ENCODE measurements at regions not wholly inside any gene's neighbourhood (a gene's known extent, or its start where the extent isn't known, plus 50 kb on each side); places are given as distances from the start of the nearest gene placed in this dataset.
"Not testable (repeated sequence)": the region's sequence is repeated elsewhere in the genome, so short reads cannot be mapped to it uniquely, and the experiment has no call there.

DNA sequence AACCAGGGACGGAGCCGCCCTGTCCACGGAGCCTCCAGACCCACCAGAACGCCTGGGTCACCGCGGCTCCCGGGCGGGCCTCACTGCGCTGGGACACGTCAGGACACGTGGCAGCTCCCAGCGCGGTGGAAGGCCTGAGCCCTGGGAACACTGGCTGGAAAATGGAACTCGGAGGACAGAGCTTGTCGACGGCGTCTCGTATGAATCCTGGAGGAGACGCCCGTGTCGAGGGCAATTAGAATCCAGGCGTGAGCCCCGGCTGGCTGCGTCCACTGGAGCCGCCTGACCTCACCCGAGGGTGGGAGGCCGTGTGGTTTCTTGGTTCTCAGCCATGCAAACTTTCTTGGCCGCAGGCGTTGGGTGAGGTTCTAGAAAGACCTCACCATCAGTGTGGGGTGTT, 173.9 kb downstream of the LAT start:
- TF ChIP-seq JUND (IDR thresholded peaks at IDR 0.05; ENCODE audit: low read depth), result no peak
- in situ Hi-C loops (cut with HindIII; ENCODE audit: low pct_unique_long_range_greater_than_20kb, low sequenced_read_pairs), result no loop called here
- no peak for DNase-seq (ENCODE audit: low read depth in 1 of 2, low spot score in 1 of 2)

DNA sequence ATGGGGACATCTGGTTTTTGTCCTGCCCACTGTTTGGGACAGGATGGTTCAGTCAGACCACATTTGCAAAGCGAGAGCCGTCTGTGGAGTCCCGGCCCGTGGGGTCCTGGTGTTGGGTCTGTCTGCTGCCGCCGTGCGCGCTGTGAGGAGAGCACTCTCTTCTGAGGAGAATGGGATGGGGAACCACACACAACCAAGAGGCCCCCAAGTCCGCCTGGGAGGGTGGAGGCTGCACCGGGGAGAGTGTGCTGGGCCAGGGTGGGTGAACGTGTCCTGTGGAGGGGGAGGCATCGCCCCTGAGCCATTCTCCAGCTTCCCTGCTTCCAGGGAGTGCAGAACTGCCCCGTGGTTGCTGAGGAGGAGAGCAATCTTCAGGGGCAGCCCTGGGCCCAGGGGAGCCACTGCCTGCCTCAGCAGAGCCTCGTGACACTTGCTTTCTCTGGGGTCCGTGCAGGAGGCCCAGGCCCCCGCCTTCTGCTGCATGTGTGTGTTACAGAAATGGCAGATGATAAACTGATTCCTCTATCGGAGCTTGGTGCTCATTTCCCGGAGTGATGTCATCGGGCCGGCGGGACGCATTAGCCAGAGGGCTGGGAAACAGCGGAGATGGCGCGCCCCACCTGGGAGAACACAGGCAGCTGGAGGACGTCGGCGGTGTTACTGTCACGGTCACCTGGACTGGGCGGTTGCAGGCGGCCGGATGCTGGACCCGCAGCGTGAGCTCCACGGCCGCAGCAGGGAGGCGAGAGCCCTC, 173.4 kb downstream of the LAT start:
- DNase-seq (ENCODE audit: low read depth in 1 of 2, low spot score in 1 of 2); in situ Hi-C loops (cut with HindIII; ENCODE audit: low pct_unique_long_range_greater_than_20kb, low sequenced_read_pairs): not testable (repeated sequence)

DNA sequence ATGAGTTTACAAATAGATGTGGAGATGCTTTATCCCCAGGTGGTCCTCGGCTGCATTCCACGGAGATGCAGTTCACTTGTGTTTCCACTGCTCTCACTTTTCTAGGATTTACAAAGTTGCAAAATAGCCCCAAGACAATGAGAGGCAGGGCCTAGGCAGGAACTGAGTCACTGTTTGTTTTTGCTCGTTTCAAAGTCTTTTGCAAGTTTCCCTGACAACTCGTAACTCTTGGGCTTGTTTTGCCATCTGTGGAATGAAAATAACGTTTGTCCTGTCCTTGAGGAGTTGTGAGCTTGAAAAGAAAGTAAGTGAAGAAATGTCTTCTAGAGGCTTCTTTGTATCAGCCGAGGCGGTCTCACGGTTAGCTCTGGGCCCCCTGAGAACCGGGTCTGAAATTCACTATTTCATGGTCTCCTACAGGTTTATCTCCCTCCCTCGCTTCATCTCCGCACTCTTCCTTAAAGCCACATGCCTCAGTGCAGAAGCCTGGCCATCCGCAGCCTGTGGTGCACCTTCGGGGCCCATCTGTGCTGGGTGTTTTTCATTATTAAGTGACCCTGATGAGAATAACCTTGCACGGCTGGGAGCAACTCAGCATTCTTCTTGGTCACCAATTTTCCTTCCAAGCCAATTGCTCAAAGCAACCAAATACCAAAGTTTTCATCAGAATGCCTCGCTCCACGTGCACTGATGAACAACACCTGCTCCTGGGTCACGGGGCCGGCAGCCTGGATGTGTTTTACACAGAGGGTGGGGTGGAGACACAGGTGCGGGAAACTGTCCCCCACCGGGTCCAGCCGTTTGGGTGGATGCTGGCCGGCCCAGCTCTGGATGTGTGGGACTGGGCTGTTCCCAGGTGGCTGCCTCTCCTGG, 172.4 kb downstream of the LAT start:
- DNase-seq (ENCODE audit: low read depth in 1 of 2, low spot score in 1 of 2); in situ Hi-C loops (cut with HindIII; ENCODE audit: low pct_unique_long_range_greater_than_20kb, low sequenced_read_pairs): not testable (repeated sequence)

DNA sequence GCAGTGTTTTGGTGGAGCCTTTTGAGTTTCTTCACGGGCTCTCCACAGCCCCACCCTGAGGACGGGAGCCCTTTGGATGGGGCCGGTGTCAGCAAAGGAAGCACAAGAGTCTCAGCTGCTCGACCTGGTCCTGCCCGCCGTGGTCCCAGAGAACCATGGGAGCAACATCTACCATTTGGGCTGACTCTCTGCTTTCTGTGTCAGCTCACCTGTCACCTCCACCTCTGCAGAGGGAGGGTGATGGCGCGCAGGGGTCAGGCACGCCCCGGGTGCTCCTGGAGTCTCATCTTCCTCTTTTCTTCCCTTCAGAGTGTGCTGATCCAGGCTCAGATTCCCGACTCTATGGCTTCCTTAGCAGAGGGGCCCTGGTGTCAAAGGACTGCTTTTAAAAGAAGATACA, 171.7 kb downstream of the LAT start:
- no peak for TF ChIP-seq JUND (IDR thresholded peaks at IDR 0.05; ENCODE audit: low read depth)
- no peak for DNase-seq (ENCODE audit: low read depth in 1 of 2, low spot score in 1 of 2)
- in situ Hi-C loops (cut with HindIII; ENCODE audit: low pct_unique_long_range_greater_than_20kb, low sequenced_read_pairs), result no loop called here

DNA sequence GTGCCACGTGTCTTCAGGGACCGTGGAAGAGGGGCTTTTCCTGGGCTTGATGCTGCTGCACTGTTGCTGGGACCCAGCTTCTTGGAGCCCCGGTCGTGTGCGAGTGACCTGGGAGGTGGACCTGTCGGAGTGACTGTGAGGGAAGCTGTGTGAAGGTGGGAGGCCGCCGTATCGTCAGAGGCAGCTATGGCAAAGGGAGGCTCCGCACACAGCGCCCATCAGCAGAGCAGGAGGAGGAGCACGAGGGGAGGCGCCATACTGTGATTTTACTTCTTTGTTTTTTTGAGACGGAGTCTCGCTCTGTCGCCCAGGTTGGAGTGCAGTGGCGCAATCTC, 171.0 kb downstream of the LAT start:
- in situ Hi-C loops (cut with HindIII; ENCODE audit: low pct_unique_long_range_greater_than_20kb, low sequenced_read_pairs); DNase-seq (ENCODE audit: low read depth in 1 of 2, low spot score in 1 of 2): not testable (repeated sequence)

DNA sequence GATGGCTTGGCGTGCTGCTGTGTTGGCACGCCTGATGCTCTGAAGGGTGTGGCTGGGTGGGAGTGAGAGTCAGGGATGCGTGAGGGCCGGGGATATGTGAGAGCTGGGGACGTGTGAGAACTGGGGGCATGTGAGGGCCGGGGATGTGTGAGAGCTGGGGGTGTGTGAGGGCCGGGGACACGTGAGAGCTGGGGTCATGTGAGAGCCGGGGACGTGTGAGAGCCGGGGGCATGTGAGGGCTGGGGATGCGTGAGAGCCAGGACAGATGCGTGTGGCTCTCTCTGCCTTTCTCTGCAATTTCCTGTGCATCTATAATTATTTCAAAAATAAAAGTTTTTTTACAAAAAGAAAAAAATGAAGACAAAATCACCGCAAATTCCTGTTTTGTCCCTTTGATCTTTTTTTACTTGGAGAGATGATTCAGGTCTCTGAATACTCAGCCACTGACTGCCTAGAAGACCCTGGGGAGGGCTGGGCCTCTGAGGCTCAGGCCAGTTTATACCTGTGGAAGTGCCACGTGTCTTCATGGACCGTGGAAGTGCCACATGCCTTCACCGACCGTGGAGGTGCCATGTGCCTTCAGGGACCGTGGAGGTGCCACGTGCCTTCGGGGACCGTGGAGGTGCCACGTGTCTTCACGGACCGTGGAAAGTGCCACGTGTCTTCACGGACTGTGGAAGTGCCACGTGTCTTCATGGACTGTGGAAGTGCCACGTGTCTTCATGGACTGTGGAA, 170.4 kb downstream of the LAT start:
- in situ Hi-C loops (cut with HindIII; ENCODE audit: low pct_unique_long_range_greater_than_20kb, low sequenced_read_pairs); DNase-seq (ENCODE audit: low read depth in 1 of 2, low spot score in 1 of 2): not testable (repeated sequence)

DNA sequence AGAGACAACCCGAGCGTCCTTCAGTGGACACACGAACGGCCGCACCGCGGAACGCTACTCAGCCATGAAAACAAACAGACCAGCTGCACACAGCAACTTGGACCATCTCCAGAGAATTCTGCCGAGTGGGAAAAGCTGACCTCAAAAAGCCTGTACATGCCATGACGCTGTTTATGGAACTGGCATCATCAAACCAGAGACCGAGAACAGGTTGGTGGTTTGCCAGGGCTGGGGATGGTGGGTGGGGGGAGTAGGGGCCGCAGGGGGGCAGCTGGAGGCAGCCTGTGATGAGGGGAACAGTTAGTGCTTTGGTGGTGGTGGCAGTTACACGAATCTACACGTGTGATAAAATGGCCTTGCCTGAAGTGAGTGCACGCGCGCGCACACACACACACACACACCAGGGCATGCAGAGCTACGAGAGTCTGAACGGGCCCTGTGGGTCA, 169.8 kb downstream of the LAT start:
- in situ Hi-C loops (cut with HindIII; ENCODE audit: low pct_unique_long_range_greater_than_20kb, low sequenced_read_pairs), result no loop called here
- no peak for TF ChIP-seq JUND (IDR thresholded peaks at IDR 0.05; ENCODE audit: low read depth)
- DNase-seq (ENCODE audit: low read depth in 1 of 2, low spot score in 1 of 2), result no peak

DNA sequence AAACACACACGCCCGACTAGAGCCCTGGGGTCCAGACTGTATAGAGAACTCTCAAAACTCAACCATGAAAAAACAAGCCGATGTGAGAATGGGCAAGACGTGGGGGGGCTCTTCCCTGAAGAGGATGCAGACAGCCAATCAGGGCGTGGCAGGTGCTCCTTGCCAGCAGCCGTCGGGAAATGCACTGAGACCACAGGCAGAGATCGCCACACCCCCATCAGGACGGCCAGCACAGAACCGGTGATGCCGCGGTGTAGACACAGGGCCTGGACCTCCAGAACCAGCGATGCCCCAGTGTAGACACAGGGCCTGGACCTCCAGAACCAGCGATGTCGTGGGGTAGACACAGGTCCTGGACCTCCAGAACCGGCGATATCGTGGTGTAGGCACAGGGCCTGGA, 169.2 kb downstream of the LAT start:
- in situ Hi-C loops (cut with HindIII; ENCODE audit: low pct_unique_long_range_greater_than_20kb, low sequenced_read_pairs), result no loop called here
- TF ChIP-seq JUND (IDR thresholded peaks at IDR 0.05; ENCODE audit: low read depth), result no peak
- DNase-seq (ENCODE audit: low read depth in 1 of 2, low spot score in 1 of 2), result no peak

DNA sequence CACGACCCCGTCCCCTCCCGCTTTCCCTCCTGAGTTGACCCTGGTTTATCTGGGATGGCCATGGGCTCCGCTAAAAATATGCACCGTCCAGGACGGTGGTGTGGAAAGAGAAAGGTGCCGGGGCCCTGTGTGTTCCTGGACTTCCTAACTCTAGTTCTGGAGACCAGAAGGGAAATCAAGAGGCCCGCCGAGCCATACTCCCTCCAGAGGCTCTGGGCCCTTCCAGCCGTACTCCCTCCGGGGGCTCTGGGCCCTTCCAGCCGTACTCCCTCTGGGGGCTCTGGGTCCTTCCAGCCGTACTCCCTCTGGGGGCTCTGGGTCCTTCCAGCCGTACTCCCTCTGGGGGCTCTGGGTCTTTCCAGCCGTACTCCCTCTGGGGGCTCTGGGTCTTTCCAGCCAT, 168.5 kb downstream of the LAT start:
- DNase-seq (ENCODE audit: low read depth in 1 of 2, low spot score in 1 of 2); in situ Hi-C loops (cut with HindIII; ENCODE audit: low pct_unique_long_range_greater_than_20kb, low sequenced_read_pairs): not testable (repeated sequence)

DNA sequence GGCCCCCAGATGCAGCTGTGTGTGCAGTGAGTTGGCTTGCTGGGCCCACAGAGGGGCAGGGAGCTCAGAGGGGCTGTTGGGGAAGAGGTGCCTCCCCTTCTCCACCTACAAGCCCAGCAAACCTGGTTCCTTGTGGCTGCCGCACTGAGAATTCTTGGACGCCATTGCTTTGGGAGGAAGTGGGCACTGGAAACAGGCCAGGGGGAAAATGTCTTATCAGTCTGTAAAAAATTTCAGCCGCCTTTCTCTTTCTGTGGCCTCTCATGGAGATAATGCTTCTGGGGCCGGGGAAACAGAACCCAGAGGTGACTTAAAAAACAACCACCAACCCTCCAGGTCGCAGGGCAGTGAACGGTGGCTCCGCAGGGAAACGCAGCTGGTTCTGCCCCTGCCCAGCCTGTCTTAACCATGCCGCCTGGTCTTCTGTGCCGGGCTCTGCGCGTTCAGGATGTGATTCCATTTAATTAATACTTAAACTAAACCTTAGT, 167.7 kb downstream of the LAT start:
- in situ Hi-C loops (cut with HindIII; ENCODE audit: low pct_unique_long_range_greater_than_20kb, low sequenced_read_pairs); DNase-seq (ENCODE audit: low read depth in 1 of 2, low spot score in 1 of 2): not testable (repeated sequence)

DNA sequence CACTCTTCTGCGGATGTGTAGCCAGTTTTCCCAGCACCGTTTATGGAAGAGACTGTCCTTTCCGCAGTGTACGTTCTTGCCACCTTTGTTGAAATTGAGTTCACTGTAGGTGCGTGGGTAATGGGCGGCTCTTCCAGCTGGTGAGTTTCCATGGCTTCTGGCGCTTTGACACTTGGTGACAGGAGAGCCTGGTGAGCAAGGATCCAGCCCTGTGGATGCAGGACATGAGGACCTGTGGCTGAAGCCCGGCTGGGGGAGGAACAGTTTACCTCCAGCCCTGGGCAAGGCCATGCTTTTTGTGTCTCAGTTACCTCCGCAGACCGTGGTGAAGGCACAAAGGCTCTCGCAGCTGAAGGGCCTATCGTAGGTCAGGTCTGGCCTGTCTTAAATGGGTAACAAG, 166.5 kb downstream of the LAT start:
- DNase-seq (ENCODE audit: low read depth in 1 of 2, low spot score in 1 of 2), result no peak
- in situ Hi-C loops (cut with HindIII; ENCODE audit: low pct_unique_long_range_greater_than_20kb, low sequenced_read_pairs), result no loop called here
- no peak for TF ChIP-seq JUND (IDR thresholded peaks at IDR 0.05; ENCODE audit: low read depth)

DNA sequence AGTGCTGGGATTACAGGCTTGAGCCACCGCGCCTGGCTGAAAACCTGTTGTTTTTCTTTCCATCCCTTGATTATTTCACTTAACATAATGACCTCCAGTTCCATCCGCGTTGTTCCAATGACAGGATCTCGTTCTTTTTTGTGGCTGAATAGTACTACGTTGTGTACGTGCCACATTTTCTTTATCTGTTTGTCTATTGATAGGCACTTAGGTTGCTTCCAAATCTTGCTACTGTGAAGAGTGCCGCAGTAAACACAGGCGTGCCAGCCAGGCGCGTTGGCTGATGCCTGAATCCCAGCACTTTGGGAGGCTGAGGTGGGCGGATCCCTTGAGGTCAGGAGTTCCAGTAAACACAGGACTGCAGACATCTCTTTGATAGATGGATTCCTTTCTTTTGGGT, 165.1 kb downstream of the LAT start:
- in situ Hi-C loops (cut with HindIII; ENCODE audit: low pct_unique_long_range_greater_than_20kb, low sequenced_read_pairs); DNase-seq (ENCODE audit: low read depth in 1 of 2, low spot score in 1 of 2): not testable (repeated sequence)

DNA sequence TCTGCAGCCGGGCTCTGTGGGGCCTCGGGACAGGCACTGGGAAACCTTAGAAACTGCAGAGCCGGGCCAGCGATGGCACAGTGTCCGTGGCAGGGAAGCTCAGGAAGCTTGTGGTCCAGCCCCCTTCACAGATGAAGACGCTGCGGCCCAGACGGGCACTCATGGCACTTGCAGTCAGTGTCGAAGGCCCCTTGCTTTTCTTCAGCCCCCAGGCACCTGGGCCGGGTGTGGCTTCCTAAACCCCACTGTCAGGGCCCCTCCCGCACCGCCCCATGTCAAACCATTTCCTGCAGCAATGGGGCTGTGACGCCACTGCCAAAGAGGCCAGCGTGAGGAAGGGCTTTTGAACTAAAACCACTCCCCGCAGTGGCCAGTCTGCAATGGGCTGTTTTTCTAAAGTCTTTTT, 164.0 kb downstream of the LAT start:
- TF ChIP-seq JUND (IDR thresholded peaks at IDR 0.05; ENCODE audit: low read depth), result no peak
- in situ Hi-C loops (cut with HindIII; ENCODE audit: low pct_unique_long_range_greater_than_20kb, low sequenced_read_pairs), result no loop called here
- DNase-seq (ENCODE audit: low read depth in 1 of 2, low spot score in 1 of 2), result no peak

Data from T47D (cell line).